HG02938 (cell line): ENCODE measurements at regions not wholly inside any gene's neighbourhood (a gene's known extent, or its start where the extent isn't known, plus 50 kb on each side); places are given as distances from the start of the nearest gene placed in this dataset.

Experiments
- ATAC-seq: cut with Tn5 transposase; IDR thresholded peaks from one replicate; pipeline ENCODE4 v1.9.1; 2021; ENCODE audit warnings: mild to moderate bottlenecking, moderate library complexity; ENCODE audit not compliant: unreplicated experiment

DNA sequence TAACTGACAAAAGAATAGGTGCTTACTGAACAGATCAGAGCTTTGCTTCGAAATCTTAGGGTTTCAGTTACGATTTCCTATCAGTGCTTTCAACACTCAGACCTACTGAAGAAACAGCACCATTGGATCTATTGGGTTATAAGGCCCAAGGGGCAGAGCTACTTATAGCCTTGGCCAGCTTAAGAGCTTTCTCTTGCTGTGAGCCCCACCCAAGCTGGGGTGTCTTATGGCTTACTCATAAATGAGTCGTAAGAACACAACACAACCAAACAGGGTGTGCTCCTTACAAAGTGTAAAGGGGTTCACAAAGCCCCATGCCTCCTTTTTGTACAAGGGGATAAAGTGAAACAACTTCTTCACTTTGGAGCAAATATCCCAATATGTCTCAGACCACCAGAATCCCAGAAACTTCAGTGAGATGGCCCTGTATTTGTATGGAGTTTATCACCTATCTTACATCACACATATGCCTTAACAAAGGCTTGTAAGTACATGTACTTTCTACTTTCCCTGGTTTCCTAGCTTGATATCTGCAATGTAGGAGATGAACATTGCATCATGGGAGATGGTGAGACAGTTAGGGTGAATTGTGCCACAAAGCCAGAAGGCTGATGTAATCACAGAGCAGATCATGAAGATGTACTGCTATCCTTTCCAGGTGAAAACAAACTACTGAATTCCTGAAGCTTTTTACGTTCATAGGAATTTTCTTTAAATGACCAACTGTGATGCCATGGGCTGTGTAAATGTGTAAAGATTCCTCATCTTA lies 115.5 kb upstream of the GLI2 start:
- no peak for ATAC-seq

DNA sequence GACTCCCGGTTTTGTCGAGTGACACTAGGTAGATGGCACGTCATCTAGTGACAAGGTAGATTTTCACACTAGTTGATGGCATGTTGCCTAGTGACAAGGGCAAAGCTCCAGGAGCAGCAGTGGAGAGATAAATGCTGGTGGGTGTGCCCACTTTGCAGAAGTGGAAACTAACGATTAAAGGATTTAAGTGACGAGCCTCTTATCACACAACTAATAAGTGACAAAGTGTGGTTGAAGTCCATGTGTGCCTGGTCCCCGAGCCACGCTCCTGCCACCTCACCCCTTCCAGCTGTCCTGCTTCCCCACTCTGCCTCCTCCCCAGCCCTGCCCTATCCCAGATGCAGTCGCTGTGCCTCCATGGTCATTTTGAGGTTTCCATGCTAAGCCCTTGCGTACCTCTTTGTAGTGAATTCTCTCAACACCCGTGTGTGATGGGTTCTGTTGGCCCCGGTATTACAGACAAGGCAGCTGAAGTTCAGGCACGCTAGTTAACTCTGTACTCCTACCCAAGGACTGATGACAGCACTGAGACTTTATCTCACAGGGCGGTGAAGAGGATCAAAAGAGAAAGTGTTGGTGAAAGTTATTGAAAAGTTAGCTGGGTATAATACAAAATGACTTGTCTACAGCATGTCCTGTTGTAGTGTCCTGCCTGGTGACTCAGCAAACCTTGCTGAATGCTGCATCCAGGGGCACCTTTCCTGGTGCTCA lies 113.4 kb upstream of the GLI2 start:
- no peak for ATAC-seq

GRCh38 chr2:120622886-120623753 lies 112.5 kb upstream of the GLI2 start:
- no peak for ATAC-seq

GRCh38 chr2:120624061-120624737 lies 111.5 kb upstream of the GLI2 start:
- ATAC-seq: no peak

- no peak for ATAC-seq
Observed at GRCh38 chr2:120624738-120625446, 110.8 kb upstream of the GLI2 start.

- ATAC-seq: no peak
Observed at GRCh38 chr2:120625865-120626560, 109.7 kb upstream of the GLI2 start.

DNA sequence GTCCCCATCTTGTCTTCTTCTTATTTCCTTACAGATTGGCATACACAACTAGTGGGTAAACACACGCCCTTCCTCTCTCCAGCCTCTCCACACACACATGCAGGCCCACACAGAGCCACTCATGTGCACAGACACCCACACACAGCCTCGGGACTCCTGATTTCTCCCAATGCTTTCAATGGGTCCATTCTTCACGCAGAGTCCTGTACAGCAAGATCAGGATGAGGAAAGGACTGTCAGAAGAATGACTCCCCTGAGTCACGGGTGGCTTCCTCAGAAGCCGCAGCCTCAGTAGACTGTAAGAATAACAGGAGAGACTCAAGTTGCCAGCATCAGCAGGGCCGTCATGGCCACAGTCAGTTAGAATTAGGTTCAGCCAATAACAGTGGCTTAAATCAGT lies 109.1 kb upstream of the GLI2 start:
- ATAC-seq: no peak

- ATAC-seq: no peak
Observed at GRCh38 chr2:120628248-120628647, 107.4 kb upstream of the GLI2 start.

DNA sequence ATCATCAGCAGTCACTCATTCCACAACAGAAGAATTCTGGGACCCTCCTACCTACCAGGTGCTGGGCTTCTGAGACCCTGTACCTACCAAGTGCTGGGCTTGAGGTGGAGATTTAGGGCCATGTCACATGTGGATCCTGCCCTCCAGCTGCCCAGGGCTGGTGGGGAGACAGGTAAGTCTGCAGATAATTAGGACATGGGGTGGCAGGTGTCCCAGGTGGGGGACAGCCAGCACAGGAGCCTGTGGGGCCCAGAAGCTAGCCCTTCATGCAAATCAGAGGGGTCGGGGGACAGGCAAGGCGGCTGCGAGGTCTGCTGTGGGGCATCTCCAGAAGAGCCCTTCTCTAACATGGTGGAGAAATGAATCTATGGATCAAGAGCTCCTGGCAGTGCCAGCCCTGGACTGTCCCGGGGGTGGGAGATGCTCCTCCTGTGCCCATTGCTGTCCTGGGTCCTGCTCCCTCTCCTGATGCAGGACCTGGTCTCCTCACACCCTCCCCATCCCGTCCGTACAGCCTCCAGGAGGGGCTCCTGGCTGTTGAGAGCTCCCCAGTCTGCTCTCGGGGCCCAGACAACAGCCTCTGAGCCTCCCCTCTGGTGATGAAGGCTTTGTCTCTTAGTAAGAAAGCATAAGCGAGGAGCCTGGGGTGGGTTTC lies 106.3 kb upstream of the GLI2 start:
- ATAC-seq: no peak

- ATAC-seq: no peak
Observed at GRCh38 chr2:120630031-120630701, 105.5 kb upstream of the GLI2 start.

DNA sequence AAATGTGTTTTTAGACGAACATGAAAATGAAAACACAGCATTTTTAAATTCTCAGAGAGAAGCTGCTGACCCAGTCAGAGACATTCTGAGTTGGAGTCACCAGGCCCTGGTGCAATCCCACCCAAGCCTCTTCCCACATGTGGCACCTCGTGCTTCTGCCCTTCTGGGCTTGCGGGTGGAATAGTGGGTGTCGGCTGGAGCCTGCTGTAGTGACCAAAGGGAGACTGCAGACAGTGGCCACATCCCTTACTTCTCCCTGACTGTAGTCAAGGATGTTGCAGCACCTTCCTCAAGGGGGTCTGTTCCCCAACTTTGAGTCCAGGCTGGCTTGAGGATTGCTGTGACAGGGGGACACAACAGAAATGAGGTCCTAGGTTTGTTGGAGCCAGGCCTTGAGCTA lies 104.4 kb upstream of the GLI2 start:
- ATAC-seq: no peak

GRCh38 chr2:120631724-120632123 lies 103.9 kb upstream of the GLI2 start:
- no peak for ATAC-seq

DNA sequence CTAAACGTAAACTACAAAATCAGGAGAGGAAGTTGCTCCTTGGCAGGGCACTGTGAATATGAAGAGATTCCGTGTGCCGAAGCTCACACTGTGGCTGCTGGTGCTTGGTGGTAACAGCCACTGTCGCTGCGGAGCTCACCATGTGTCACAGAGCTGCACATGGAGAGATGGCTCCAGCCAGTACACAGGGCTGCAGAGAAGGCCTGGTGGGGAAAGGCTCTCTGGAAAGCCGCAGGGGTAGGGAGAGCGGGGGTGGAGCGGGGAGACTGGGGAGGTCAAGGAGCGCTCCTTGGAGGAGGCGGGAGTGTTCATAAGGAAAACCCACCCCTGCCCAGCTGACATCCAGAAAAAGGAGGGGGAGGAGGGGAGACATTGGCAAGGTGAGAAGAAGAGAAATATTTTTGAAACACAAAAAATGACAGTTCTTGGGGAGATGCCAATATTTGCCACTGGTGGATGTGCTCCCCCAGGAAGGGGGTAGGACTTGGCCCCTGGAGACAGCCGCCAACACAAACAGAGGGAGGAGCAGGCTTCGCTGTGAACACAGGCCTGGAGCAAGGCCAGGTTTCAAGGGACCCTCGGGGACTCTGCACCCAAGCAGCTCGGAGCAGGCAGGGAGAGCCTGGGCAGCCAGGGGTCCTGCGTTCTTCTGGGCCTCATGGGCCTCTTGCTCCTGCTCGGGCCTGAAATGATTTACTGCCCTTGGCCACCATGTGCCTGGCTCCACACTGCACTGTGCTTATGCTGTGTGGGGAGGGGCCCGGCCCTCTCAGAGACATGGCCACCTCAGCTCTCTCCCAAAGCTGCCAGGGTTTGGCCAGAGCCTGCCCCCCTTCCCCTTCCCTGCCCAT lies 102.6 kb upstream of the GLI2 start:
- ATAC-seq: no peak

GRCh38 chr2:120634533-120634932 lies 101.1 kb upstream of the GLI2 start:
- ATAC-seq: no peak

- ATAC-seq: no peak
Observed at GRCh38 chr2:120635146-120635545, 100.5 kb upstream of the GLI2 start.

GRCh38 chr2:120637847-120638246 lies 97.8 kb upstream of the GLI2 start:
- ATAC-seq: no peak

- ATAC-seq: no peak
Observed at GRCh38 chr2:120638450-120638849, 97.2 kb upstream of the GLI2 start.

DNA sequence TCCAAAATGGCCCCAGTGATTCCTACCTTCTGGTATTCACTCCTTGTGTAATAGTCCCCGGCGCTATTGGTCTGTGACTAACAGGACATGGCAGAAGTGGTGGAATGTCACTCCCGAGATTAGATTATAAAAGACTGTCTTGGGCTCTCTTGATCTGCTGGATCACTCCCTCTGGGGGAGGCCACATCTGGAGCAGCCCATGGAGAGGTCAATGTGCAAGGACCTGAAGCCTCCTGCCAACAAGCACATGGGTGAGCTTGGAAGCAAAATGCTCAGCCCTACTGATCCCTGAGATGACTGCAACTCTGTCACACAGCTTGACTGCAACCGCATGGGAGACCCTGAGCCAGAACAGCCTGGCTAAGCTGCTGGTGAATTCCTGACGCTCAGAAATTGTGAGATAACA lies 94.3 kb upstream of the GLI2 start:
- ATAC-seq: no peak
